Glomerular visceral epithelial cell (primary cell): ENCODE measurements at regions not wholly inside any gene's neighbourhood (a gene's known extent, or its start where the extent isn't known, plus 50 kb on each side); places are given as distances from the start of the nearest gene placed in this dataset.

ENCODE experiments used
- DNase-seq: peaks from one replicate; pipeline ENCODE4 v3.0.0-alpha.2; 2016; ENCODE audit errors: extremely low spot score

DNA sequence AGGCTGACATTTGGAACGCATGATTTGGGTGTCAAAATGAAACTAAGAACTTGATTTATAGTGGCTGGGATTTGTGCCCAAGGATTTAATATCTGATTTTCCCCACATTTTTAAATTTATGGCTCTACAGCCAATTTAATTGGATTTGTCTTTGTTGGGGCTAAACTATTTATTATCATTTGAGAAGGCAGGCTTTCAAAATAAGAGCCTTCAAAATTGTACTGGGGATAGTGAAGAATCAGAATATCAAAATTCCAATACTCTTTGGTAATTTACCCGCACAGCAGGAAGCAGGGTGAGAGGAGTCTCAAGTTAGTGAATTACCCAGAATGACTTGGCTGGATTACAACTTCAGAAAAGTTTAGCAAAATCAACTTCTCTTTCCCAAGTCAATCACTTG, 278.1 kb downstream of the LRATD1 start:
- no peak for DNase-seq

DNA sequence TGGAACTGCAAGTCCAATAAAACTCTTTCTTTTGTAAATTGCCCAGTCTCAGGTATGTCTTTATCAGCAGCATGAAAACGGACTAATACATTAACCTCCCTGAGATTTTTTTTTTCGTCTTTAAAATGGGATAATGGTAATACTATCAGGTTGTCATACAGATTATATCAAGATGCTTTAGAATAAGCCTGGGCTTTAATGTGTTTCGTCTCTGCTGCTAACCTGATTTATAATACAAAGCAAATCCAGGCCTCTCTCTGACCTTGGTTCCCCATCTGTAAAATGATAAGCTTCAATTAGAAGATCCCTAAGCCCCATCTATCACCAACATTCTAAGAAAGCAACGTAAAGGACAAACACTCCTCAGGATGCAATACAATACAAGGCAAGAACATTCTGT, 283.5 kb downstream of the LRATD1 start:
- no peak for DNase-seq

DNA sequence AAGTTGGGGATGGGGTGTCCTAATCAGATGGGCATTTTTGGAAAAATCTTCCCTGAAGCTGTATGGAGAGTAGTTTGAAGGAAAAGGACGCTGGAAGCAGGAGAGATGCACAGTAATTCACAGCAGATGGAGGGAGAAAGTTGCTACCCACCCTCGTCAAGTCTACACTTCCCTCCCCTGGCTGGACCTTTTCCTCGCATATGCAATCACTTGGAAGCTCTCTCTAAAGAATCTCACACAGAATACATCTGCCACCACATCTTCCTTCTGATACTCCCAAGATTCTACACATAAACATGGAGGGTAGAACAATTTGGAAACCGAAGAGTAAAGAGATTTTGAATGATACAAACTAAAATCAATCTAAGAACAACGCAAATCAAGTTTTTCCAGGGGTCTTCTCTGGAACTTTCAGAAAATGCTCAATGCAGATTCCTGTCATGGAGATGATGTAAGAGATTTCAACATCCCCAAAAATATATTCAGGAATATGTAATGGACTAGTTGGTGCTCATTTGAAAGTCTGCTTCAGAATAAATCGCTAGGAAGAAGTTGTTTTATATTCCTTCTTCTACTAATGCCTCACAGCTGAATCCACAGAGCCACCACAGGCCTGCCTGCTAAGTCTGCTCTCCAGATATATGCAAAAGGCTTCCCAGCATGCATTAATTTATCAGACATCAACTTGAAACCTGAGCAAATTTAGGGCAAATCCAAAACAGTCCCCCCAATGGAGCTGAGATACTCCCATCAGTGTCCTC, 291.5 kb downstream of the LRATD1 start:
- DNase-seq = no peak

DNA sequence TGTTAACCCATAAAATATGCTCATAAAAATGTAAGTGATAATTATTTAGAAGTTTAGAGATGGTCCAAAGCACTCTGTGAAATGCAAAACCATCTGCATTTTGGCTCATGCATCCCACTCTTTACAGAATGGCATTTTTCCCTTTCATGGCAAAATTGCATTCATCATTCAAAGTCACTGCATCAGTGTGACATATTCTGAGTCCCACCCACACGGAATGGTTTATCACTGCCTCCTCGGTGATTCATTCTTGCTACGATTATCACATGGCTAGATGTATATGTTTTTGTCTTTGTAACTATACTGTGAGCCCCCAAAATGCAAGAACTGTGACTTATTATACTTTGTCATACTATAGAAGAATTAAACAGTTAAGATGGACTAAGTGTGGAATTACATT, 293.0 kb downstream of the LRATD1 start:
- DNase-seq = no peak

DNA sequence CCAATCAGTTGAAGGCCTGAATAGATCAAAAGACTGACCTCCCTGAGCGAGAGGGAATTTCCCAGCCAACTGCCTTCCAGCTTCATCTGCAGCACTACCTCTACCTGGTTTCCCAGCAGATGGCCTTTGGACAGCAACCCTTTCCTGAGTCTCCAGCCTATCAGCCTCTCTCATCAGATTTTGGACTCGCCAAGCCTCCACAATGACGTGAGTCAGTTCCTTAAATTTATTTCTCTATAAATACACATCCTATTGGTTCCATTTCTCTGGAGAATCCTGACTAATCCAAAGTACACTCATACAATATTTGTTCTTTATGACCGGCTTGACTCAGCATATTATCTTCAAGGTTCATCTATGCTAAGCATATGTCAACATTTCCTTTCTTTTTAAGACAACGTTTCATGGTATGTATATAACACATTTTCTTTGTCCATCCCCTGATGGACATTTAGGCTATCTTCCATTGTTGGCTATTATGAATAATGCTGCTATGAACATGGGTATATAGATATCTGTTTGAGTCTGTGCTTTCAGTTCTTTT, 294.6 kb downstream of the LRATD1 start:
- DNase-seq = no peak

DNA sequence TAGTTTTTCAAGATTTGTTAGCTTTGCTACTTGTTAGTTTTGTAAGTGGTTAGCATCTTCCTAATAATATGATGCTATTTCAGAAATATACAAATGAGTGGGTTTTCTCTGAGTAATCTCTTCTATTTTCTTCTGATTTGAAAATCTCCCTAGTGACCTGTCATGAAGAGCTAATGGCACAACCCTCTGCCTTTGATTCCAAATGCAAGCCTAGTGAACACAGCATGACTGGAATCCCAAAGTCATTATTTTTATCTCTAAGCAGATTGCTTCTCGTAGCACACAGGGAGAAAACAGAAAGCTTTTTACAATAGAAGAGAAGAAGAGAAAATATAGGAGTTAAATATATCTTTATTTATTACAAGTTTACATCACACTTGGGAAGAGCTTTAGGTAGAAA, 295.5 kb downstream of the LRATD1 start:
- DNase-seq = no peak

DNA sequence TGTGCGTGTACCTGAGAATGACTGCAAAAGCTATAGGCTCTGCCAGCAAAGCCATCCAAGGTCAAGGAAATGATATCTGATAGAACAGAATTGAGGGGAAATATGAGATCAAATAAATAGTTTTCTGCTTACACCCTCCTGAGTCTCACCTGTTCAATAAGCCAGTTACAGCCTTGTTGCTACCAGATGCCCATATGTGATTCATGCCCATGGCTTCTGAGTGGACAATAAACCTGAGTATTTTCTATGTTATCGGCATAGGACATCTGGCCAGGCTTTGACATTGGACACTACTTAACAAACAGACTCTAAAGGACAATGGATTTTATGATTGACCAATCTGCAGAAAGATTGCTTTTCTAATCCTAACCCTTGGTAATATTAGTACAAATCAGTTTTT, 297.9 kb downstream of the LRATD1 start:
- DNase-seq = no peak

DNA sequence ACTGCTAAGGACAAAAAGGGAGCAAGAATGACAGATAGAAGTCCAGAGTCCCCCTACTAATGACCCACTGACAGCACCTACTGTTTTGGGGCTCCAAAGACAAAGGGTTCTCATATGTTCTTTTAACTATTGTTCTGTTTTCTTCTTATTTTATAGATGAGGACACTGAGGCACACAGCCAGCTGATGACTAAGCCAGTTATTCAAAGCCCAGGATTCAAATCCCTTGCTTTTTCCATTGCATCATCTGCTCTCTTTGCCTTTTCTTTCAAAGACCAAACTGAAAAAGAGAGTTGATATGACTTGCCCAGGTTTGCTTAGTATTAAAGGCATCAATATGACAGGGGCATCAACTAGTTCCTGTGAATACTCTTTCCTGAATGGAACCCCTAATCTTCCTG, 299.8 kb downstream of the LRATD1 start:
- no peak for DNase-seq

DNA sequence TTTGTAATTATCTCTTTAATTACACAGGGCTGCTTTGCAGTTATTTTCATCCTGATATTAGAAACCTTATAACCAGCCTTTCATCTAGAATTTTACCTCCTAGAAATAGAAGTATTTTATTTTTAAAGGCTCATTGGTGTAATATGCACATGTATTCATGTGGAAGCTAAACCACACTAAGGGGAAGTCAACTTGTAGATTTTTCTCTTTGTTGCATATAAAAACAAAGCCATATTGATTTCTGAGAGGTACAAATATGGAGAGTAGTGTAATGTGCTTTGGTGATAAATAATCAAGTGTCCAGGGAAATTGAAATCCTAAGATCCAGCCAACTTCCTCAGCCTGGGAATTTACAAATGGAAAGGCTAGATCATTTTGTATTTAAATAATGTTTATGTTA, 301.2 kb downstream of the LRATD1 start:
- no peak for DNase-seq

DNA sequence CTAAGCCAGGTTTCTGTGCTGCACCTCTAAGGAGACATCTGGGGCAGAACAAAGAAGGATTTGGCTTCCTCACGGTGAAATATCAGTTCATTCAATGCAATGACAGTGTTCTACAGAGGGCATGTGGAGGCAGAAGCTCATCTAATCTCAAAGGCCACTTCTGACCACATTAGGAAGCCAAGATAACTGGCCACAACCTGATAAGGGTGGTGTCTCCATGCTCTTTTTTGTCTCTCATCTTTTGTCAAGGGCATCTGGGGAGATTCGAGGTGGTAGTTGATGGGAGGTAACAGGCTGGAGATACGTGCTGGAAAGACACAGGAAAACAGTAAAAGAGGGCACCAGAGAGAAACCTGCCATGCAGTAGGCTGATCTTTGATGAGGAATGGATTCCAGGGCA, 303.9 kb downstream of the LRATD1 start:
- DNase-seq = no peak

DNA sequence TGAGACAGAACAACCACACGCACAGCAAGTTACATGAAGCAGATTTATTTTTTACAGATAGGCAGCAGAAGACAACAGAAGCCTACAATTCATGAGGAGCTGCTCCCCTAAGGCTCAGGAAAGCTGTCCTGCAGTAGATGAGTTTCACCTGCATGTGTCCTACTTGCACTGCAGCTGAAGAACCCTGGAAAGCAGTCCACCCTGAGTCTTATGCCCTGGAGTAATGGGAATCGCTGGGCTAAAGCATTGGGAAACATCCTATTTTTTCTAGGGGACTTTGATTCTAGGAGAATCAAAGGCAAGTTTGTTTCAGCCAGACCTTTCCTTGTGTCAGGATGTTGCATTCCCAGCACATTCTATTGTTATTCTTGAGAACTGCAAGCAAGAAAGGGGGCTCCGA, 304.8 kb downstream of the LRATD1 start:
- DNase-seq = no peak

DNA sequence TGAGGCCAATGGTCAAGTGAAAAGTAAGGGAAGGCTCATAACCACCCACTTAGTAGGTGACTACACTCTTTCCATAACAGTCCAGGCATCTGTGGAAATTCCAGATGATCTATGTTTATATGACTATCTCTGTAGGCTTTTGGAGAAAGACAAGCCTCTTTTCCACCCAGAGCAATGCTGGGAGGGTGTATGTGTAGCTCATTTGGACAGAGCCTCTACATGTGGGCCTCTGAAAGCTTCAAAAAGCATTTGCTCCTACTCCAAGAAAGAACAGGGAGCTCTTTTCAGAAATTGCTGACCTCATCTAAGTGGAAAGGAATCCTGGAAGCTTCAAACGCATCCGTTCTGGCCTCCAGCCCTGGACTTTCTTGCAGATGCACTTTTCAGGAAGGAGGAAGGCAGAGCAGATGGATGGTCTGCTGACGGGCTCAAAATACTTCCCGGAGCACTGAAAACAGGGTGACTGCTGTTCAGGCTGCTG, 308.7 kb downstream of the LRATD1 start:
- DNase-seq = no peak

DNA sequence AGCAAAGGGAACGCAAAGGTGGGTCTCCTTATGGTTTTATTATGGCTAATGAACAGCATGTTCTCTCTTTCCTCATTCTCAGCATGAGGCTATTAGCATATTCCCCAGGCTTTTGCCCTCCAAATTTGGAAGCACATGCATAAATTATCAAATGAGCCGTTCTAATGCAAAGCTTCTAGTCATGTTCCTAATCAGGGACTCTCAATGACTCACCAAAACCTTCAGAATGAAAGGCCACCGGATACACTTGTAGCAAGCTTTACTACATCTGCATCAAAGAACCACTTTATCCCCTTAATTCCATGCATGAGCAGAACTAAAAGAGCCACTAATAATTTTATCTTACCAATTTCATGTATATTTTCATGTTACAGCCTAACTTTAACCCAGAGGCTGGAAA, 310.5 kb downstream of the LRATD1 start:
- no peak for DNase-seq

DNA sequence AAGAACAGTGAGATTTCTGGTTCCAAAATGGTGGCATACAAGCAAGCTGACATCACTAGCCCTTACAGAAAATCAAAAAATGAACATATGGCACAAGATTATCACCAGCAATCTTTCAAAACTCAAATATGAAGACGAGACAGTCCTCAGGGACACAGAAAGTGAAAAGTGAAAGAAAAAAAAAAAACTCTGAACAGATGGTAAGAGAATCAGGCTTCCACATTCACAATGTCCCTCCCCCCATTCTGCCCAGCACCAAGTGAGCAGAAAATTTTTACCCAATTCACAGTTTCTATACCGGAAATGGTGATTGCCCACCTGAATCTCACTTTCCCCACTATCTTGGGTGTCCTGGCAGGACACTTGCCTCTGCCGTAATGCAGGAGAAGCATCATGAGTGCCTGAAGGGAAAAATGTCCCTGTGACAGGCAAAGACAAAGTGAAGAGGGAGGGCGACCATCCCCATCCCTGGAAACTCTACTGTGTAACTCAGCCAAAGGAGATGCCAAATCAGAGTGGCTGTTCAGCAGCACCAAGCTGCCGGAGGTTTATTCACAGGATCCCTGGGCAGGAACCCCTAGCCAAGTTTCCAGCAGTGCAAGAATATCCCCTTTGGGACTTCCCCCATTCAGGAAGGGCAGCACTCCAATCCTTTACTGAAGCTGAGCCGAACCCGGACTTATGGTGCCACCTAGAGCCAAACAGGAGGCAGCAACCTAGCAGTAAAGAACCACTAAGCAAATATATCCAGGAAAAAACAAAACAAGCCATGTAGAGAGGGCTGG, 312.2 kb downstream of the LRATD1 start:
- no peak for DNase-seq

DNA sequence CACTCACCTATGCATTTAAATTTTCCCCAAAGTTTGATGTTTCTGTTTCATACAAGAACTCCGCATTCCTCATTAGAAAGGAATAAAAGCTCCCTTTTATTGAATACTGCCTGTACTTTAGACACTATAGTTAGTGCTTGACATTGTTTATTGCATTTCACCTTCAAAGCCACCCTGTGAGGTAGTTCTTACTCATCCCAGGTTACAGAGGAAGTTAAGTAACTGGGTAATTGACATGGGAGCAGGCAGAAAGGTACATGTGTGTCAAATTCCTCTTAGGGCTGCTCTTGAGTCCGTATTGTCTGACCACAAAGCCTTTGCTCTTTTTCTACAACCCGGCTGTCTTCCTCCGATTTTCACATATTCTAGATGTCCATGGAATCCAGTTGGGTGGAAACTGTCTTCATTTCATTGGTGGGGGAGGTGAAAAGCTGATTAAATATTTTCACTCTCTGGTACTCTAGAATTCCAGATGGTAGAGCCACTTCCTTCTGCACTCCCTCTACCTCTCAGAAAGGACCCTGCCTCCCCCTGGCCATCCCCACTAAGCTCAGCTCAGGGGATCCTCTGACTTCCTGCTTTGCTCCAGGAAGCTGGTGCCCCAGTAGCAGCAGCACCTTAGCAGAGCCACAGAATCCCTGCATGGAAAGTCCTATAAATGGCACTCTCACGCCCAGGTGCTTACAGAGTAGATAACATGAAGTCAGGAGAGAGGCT, 319.2 kb downstream of the LRATD1 start:
- DNase-seq = no peak

DNA sequence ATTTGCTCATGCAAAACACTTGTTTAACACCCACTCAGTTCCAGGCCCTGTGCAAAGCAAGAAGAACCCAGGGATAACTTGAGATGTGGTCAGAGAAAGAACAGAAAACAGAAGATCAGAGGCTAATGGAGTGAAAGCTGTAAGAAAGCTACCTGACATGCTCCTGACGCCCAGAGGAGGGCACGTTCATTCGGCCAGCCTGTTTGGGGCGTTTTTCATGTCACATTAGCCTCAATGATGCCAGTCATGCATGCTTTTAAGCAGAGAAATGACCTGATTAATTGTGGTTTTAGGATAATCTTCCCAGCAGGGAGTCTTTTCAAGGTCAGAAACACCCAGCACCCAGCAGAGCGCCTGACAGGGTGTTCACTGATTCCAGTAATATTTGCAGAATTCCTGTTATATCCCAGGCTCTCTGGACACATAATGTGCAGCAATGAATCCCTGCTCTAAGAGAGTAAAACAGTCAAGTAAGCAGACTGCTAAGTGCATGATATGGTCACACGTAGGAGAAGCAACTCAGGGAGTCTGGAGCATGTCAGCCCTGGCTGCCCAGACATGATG, 320.0 kb downstream of the LRATD1 start:
- no peak for DNase-seq

DNA sequence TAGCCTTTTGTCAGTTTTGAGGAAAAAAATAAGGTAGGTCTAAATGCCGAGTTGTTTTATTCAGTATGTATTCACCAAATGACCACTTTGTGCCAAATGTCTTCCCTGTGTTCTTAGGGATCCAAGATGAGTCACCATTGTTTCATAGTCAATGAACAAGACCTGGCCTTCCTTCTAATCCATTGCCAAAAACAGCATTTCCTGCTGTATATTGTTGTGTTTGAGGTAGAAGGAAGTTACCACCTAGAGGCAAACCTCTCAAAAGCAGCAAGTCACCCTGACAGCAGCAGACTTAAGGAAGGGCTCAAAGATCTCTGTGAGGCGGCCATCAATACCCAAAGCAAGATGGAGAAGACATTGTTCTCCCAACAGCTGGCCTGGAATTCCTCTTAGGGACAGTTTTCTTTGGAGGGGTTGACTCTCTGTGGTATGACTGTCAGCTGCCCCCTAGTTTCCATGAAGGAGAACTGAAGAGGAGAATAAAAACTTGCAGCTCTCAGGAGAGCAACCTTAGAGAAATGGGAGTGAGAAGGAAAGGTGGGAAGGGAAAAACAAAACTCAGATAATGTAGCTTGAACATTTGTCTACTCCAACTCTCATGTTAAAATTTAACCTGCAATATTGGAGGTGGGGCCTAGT, 328.3 kb downstream of the LRATD1 start:
- DNase-seq = no peak

DNA sequence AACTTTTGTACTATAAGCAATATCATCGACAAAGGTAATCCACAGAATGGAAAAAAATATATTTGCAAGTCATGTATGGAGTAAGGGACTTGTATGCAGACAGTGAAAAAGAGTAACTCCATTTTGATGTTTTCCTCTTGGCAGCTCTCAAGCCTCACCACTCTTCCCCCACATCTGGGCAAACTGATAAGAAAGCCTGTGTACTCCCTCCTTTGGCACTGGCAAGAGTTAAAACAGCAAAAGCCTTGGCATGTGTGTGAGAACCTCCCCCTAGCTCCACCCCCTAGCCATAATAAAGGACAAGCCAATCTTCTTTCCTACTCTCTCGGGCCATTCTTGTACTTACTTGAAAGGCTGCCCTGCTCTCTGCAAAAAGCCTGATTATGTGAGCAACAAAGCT, 335.2 kb downstream of the LRATD1 start:
- no peak for DNase-seq

DNA sequence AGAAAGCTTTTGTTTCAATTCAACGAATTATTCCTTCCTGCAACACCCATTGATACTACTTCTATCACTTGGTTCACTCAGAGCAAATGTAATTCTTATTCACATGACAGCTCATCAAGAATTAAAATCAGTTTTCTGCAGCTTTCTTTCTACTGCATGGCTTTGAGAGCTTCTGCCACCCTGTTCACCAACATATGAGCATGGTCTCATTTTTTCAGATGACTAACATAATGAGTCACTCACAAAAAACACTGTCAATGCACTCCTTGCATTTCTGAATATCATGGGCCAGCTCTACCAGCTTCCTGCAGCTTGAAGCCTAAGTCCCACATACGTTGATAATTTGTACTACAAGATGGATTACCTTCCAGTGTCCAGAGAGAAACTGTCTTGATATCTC, 342.9 kb downstream of the LRATD1 start:
- no peak for DNase-seq

DNA sequence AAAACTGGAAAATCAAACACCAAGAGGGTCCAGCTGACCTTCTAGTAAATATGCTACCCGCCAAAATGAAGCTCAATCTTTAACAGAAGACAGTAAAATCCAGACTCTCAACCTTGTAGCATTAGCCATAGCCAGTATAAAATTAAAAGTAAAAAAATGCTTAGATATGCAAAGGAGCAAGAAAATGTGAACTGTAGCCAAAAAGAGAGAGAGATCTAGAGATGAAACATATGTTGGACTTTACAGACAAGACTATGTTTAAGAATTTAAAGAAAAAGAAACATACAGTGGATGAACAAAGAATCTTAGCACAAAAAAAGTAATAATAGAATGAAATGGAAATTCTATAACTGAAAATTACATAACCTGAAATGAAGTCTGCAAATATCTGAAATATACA, 344.5 kb downstream of the LRATD1 start:
- no peak for DNase-seq

DNA sequence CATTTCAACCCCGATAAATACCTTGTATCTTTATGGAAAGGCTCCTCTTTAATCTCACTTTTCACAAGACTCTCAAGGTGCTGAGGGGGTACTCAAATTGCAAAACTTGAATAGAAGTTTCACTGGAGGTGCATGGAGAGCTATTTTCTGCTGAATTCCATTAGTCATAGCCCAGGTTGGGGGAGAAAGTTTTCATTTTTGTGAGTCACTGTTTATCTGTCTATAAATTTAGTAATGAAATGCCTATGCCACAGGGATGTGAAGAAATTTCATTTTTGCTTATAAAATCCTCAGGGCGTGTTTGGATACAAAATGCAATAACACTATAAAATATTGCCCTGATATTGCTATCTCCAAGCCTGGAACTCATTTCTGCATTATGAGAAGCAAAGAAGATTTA, 346.3 kb downstream of the LRATD1 start:
- no peak for DNase-seq

DNA sequence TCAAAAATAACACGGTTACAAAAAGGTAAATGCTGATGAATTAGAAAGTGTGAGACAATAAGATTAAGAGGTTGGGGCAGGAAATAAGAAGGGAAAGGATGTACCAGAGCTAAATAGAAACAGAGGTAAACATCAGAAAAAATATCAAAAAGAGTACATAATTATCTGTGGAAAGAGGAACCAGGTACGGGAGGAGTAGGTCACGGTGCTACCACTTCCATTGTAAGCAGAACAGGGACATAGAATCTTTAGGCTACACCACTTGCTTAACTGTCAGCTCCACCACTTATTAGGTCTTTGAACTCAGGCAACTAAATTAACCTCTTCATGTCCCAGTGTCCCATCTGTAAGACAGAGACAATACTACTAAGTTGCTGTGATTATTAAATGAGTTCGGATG, 350.3 kb downstream of the LRATD1 start:
- no peak for DNase-seq
